Right atrium auricular region (tissue), 2 donors: ENCODE measurements at regions not wholly inside any gene's neighbourhood (a gene's known extent, or its start where the extent isn't known, plus 50 kb on each side); places are given as distances from the start of the nearest gene placed in this dataset.

Experiments
- DNase-seq: peaks from one replicate; pipeline ENCODE4 v3.0.0-alpha.2; 2019; ENCODE audit warnings: low spot score
- H3K27ac ChIP-seq, 2 donors: fragments of 200-600 bp; sonication (generic); 1 replicate in 1 of 2; 2 replicates in 1 of 2; pipeline ENCODE4 v1.5.1; 2016 to 2019
- H3K27me3 ChIP-seq, 2 donors: fragments of 200-600 bp; sonication (generic); one replicate each; pipeline versions ENCODE4 v1.5.1 to v1.6.0; 2017 to 2019
- H3K36me3 ChIP-seq: fragments of 200-600 bp; sonication (generic); one replicate; pipeline ENCODE4 v1.5.1; 2016
- H3K4me1 ChIP-seq, 2 donors: fragments of 200-600 bp; sonication (generic); one replicate each; pipeline versions ENCODE4 v1.5.1 to v1.6.0; 2017 to 2019
- H3K4me3 ChIP-seq, 2 donors: fragments of 200-600 bp; sonication (generic); 1 replicate in 1 of 2; 2 replicates in 1 of 2; pipeline ENCODE4 v1.5.1; 2017 to 2019; ENCODE audit warnings: mild to moderate bottlenecking in 1 of 2, moderate library complexity in 1 of 2
- H3K9me3 ChIP-seq, 2 donors: fragments of 200-600 bp; sonication (generic); one replicate each; pipeline ENCODE4 v1.5.1; 2019
- TF ChIP-seq, protein P1 (sequence below), 2 donors: fragments of 200-600 bp; sonication (generic); IDR thresholded peaks; one replicate each; pipeline ENCODE4 v1.5.1; 2019; ENCODE audit warnings: antibody characterized with exemption in 2 of 2

DNA sequence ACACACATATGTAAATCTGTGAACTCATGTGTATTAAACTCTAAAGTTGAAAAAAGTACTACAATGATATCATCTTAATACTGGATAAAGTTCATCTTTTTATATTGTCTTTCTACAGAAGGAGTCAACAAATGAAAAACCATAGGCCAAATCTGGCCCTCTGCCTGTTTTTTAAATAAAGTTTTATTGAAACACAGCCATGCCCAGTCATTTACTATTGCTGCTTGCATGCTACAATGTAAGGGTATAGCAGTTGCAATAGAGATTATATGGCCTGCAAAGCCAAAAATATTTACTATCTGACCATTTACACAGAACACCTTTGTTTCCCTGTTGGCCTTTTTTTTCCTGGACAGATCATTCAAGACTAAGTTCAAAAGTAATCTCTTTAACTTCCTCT lies 374.6 kb upstream of the ARID1B start:
- Histone ChIP-seq H3K36me3 (no peaks in the 10 kb centered on the region), H3K27ac (no peak overlapping the region), H3K9me3 (no peaks in the 10 kb centered on the region), H3K27me3 (no peaks in the 10 kb centered on the region), H3K4me3 (no peak overlapping the region), H3K4me1 (no peaks in the 10 kb centered on the region)
- TF ChIP-seq, protein P1, sequence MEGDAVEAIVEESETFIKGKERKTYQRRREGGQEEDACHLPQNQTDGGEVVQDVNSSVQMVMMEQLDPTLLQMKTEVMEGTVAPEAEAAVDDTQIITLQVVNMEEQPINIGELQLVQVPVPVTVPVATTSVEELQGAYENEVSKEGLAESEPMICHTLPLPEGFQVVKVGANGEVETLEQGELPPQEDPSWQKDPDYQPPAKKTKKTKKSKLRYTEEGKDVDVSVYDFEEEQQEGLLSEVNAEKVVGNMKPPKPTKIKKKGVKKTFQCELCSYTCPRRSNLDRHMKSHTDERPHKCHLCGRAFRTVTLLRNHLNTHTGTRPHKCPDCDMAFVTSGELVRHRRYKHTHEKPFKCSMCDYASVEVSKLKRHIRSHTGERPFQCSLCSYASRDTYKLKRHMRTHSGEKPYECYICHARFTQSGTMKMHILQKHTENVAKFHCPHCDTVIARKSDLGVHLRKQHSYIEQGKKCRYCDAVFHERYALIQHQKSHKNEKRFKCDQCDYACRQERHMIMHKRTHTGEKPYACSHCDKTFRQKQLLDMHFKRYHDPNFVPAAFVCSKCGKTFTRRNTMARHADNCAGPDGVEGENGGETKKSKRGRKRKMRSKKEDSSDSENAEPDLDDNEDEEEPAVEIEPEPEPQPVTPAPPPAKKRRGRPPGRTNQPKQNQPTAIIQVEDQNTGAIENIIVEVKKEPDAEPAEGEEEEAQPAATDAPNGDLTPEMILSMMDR (IDR thresholded peaks at IDR 0.05) = no peak
- DNase-seq = no peak

DNA sequence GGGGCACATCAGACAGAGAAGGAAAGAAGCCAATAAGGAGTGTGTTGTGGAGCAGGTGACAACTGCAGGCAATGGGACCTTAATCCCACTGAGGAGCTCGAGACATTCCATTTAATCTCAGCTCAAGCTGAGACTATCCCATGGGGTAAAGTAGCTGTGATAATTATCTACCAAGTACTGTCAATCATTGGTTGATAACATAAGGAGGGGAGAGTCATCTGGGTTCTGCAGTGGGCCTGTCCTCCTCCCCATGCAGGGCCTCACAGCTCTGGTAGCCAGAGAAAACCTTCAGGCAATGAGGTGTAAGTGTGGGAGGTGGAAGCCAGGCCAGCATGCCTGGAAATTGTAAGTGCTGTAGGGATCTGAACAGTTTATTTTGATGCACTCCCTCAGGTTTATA lies 375.0 kb upstream of the ARID1B start:
- Histone ChIP-seq H3K27ac (no peak overlapping the region), H3K36me3 (no peaks in the 10 kb centered on the region), H3K4me1 (no peaks in the 10 kb centered on the region), H3K4me3 (no peak overlapping the region), H3K9me3 (no peaks in the 10 kb centered on the region), H3K27me3 (no peaks in the 10 kb centered on the region)
- TF ChIP-seq, protein P1 (IDR thresholded peaks at IDR 0.05) = no peak
- no peak for DNase-seq

DNA sequence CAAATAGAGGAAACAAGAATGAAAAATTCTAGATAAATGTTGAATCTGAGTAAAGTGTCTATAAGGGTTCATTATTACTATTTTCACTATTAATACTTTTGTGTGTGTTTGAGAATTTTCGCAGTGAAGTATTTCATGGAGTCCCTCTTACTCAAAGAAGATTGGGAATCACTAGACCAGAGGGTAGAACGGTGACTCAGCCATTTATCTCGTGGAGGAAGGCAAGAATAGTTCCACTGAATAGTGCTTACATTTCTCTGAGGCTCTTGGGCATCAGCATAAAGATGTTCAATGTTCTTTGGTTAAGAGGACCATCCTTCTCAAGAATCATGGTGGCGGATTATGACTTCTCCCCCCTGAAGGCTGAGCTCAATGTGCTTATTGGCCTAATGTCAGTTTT lies 376.7 kb upstream of the ARID1B start:
- no peak for DNase-seq
- Histone ChIP-seq H3K4me3 (no peak overlapping the region), H3K9me3 (no peaks in the 10 kb centered on the region), H3K4me1 (peaks cover 0 to 5% of the 10 kb centered on the region in 2 donors), H3K27me3 (no peaks in the 10 kb centered on the region), H3K36me3 (no peaks in the 10 kb centered on the region), H3K27ac (no peak overlapping the region)
- TF ChIP-seq, protein P1 (IDR thresholded peaks at IDR 0.05) = no peak

DNA sequence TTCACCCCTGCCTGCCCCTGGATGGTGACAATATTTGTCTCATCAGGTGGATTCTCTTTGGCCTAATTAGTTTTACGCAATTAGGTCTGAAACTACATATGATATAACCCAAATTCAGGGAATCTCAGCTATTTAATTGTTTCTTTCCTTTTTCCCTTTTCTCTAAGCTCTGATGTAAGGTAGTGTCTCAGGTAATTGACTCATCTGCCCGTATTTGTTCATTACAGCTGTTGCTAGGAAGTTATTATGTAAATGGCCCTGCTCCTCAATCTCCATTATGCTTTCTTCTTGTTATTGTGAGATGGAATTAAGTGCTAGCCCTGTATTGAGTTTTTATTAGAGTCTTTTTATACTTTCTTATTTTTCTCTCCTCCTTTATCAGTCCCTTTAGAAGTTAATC lies 378.2 kb upstream of the ARID1B start:
- H3K27me3 ChIP-seq = no peaks in the 10 kb centered on the region
- no peaks in the 10 kb centered on the region for H3K9me3 ChIP-seq
- peaks cover 0 to 5% of the 10 kb centered on the region in 2 donors for H3K4me1 ChIP-seq
- TF ChIP-seq, protein P1 (IDR thresholded peaks at IDR 0.05) = no peak
- no peak for DNase-seq
- H3K27ac ChIP-seq = no peak overlapping the region
- H3K4me3 ChIP-seq = no peak overlapping the region
- H3K36me3 ChIP-seq = no peaks in the 10 kb centered on the region

GRCh38 chr6:156398371-156398770 lies 378.8 kb upstream of the ARID1B start:
- Histone ChIP-seq H3K36me3 (no peaks in the 10 kb centered on the region), H3K4me3 (no peak overlapping the region), H3K27me3 (no peaks in the 10 kb centered on the region), H3K27ac (no peak overlapping the region), H3K9me3 (no peaks in the 10 kb centered on the region), H3K4me1 (peaks cover 0 to 5% of the 10 kb centered on the region in 2 donors)
- no peak for DNase-seq
- TF ChIP-seq, protein P1 (IDR thresholded peaks at IDR 0.05) = no peak

DNA sequence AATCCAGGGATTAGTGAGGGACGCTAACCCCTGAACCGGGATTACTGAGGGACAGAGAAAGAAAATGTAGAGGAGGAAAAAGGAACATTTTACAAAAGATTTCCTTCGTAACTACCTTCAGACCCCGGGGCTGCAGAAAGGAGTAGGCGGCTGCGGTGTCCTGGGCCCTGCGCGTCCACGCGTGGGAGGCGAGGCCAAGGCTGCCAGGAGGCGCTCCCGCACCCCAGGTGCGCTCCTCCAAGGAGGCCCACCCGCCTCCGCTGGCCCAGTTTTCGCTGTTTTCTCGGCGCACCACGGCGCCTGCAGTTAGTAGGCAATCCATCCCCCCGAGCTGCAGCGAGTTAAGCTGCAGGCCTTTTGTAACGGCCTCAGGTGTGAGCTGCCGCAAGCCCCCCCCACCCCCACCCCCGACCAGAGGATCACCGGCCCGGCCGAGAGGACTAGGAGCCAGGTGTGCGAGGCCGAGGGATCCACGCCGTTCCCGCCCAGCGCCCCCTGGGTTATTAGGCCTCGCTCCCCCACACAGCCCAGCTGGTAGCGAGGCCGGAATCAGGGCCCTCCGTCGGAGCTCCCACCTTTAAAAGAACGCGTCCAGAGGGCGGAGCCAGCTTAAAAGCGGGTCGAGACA lies 380.3 kb upstream of the ARID1B start:
- Histone ChIP-seq H3K27me3 (no peaks in the 10 kb centered on the region), H3K27ac (no peak overlapping the region), H3K4me1 (peaks cover 0 to 5% of the 10 kb centered on the region in 2 donors), H3K9me3 (no peaks in the 10 kb centered on the region), H3K4me3 (no peak overlapping the region), H3K36me3 (no peaks in the 10 kb centered on the region)
- TF ChIP-seq, protein P1 (IDR thresholded peaks at IDR 0.05) = no peak
- DNase-seq = no peak
